Mesendoderm (in vitro differentiated cells): ENCODE measurements at regions not wholly inside any gene's neighbourhood (a gene's known extent, or its start where the extent isn't known, plus 50 kb on each side); places are given as distances from the start of the nearest gene placed in this dataset.
"Not testable (repeated sequence)": the region's sequence is repeated elsewhere in the genome, so short reads cannot be mapped to it uniquely, and the experiment has no call there.

Experiments
- DNase-seq: peaks from one replicate; pipeline ENCODE4 v3.0.0; 2013
- H2AK5ac ChIP-seq: 2 replicates; pipeline ENCODE4 v1.6.1; 2013; ENCODE audit warnings: low read length, inconsistent platforms
- H2BK120ac ChIP-seq: 2 replicates; pipeline ENCODE4 v1.6.1; 2013; ENCODE audit warnings: low read depth, mild to moderate bottlenecking, low read length, moderate library complexity, mixed read lengths
- H2BK15ac ChIP-seq: replicated peaks from 2 replicates; pipeline ENCODE4 v1.6.1; 2013; ENCODE audit warnings: low read depth, mild to moderate bottlenecking, moderate library complexity
- H2BK5ac ChIP-seq: 2 replicates; pipeline ENCODE4 v1.6.1; 2013; ENCODE audit warnings: low read length, inconsistent platforms
- H3K18ac ChIP-seq: 2 replicates; pipeline ENCODE4 v1.6.1; 2013; ENCODE audit warnings: mild to moderate bottlenecking, low read length, mixed read lengths
- H3K23ac ChIP-seq: one replicate; pipeline ENCODE4 v1.6.1; 2013; ENCODE audit warnings: low read length
- H3K27ac ChIP-seq: 2 replicates; pipeline ENCODE4 v1.5.1; 2013; ENCODE audit warnings: low read depth, mild to moderate bottlenecking, inconsistent platforms, low read length, moderate library complexity
- H3K27me3 ChIP-seq: 2 replicates; pipeline ENCODE4 v1.6.1; 2013; ENCODE audit warnings: low read length, control low read depth, mild to moderate bottlenecking, inconsistent platforms; ENCODE audit not compliant: insufficient read depth, poor library complexity
- H3K36me3 ChIP-seq: 2 replicates; pipeline ENCODE4 v1.6.1; 2013; ENCODE audit warnings: low read length, inconsistent platforms; ENCODE audit not compliant: control insufficient read depth, insufficient read depth
- H3K4ac ChIP-seq: one replicate; pipeline ENCODE4 v1.6.1; 2013; ENCODE audit warnings: low read depth, mild to moderate bottlenecking, low read length, moderate library complexity
- H3K4me1 ChIP-seq: 2 replicates; pipeline ENCODE4 v1.6.1; 2013; ENCODE audit warnings: low read depth, low read length, inconsistent platforms; ENCODE audit not compliant: control insufficient read depth
- H3K4me2 ChIP-seq: 2 replicates; pipeline ENCODE4 v1.6.1; 2013; ENCODE audit warnings: low read length
- H3K4me3 ChIP-seq: 2 replicates; pipeline ENCODE4 v1.5.1; 2013; ENCODE audit warnings: mild to moderate bottlenecking, low read length
- H3K56ac ChIP-seq: one replicate; pipeline ENCODE4 v1.6.1; 2013; ENCODE audit warnings: low read length
- H3K79me1 ChIP-seq: 2 replicates; pipeline ENCODE4 v1.6.1; 2013; ENCODE audit warnings: low read length, inconsistent platforms
- H3K79me2 ChIP-seq: 2 replicates; pipeline ENCODE4 v1.6.1; 2013; ENCODE audit warnings: mild to moderate bottlenecking, low read length; ENCODE audit not compliant: control insufficient read depth, insufficient read depth
- H3K9ac ChIP-seq: 2 replicates; pipeline ENCODE4 v1.6.1; 2013; ENCODE audit warnings: low read length, inconsistent platforms
- H4K5ac ChIP-seq: one replicate; pipeline ENCODE4 v1.6.1; 2013; ENCODE audit warnings: low read length
- H4K8ac ChIP-seq: one replicate; pipeline ENCODE4 v1.6.1; 2013; ENCODE audit warnings: low read depth, mild to moderate bottlenecking, control low read depth, low read length, moderate library complexity
- WGBS: extraction: QIAGEN DNeasy Blood & Tissue Kit; methylation state at CpG from one replicate; pipeline ENCODE4 v1.1.7; 2013; ENCODE audit warnings: low lambda C conversion rate, missing lambda C conversion rate; ENCODE audit not compliant: insufficient coverage; ENCODE audit errors: extremely low coverage; 5-methylcytosine and 5-hydroxymethylcytosine counted together

DNA sequence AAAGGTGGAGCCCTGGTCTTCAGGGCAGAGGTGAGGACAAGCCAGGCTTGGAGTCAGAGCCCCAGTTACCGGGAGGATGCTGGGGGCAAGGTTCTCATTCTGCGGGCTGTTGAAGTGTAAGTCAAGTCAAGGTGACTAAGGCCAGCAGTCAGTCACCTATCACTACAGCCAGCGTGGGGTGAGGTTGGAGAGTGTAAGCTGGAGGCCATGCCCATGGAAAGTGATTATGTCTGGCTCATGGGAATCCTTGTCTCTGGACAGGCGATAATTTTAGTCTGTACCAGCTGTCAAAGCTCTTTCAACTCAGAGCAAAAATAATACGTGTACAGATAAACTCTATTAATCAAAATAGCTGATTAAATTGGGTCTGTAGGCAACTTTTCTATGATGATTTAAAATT is 143.1 kb downstream of the NR2F2 start:
- Histone ChIP-seq H3K27ac (no peak overlapping the region), H3K4ac (no peak overlapping the region), H3K27me3 (no peaks in the 10 kb centered on the region), H3K4me1 (no peaks in the 10 kb centered on the region), H3K9ac (no peak overlapping the region), H3K23ac (no peak overlapping the region), H2BK5ac (no peak overlapping the region), H3K79me2 (no peaks in the 10 kb centered on the region), H3K36me3 (no peaks in the 10 kb centered on the region), H4K8ac (no peak overlapping the region), H2BK120ac (no peak overlapping the region), H4K5ac (no peak overlapping the region), H2BK15ac (no peak overlapping the region), H3K4me3 (no peak overlapping the region), H3K79me1 (no peaks in the 10 kb centered on the region), H3K56ac (no peak overlapping the region), H3K4me2 (no peak overlapping the region), H3K18ac (no peak overlapping the region), H2AK5ac (no peak overlapping the region)
- no CpG with 5 or more reads among the region's 5 CpGs for WGBS
- no peak for DNase-seq

DNA sequence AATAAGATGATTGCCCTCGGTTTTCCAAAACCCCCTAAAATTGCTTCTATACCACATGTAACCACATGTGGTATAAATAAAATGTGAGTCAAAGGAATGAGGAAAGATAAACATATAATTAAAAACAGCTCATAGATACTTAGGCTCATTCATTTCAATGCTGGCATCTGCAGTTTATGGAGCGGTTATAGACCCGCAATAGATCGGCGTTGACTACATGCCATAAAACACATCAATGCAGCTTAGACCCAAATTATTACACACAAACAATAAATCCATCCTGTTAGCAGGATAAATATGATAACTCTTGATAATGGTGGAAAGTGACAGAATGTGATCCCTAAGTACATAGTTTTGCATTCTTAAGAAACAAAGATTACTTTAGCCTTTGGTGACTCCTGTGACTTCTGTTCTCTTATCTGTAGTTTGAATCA is 143.7 kb downstream of the NR2F2 start:
- no peaks in the 10 kb centered on the region for H3K79me1 ChIP-seq
- no peak overlapping the region for H2BK120ac ChIP-seq
- H3K4ac ChIP-seq, result no peak overlapping the region
- no peak overlapping the region for H3K56ac ChIP-seq
- no peak for DNase-seq
- H2AK5ac ChIP-seq, result no peak overlapping the region
- H3K27me3 ChIP-seq, result no peaks in the 10 kb centered on the region
- no peak overlapping the region for H3K18ac ChIP-seq
- H4K8ac ChIP-seq, result no peak overlapping the region
- H3K4me3 ChIP-seq, result no peak overlapping the region
- no peak overlapping the region for H2BK5ac ChIP-seq
- no peak overlapping the region for H3K27ac ChIP-seq
- no CpG with 5 or more reads among the region's 5 CpGs for WGBS
- no peaks in the 10 kb centered on the region for H3K36me3 ChIP-seq
- no peaks in the 10 kb centered on the region for H3K4me1 ChIP-seq
- H3K9ac ChIP-seq, result no peak overlapping the region
- no peaks in the 10 kb centered on the region for H3K79me2 ChIP-seq
- H4K5ac ChIP-seq, result no peak overlapping the region
- no peak overlapping the region for H3K4me2 ChIP-seq
- H3K23ac ChIP-seq, result no peak overlapping the region
- no peak overlapping the region for H2BK15ac ChIP-seq

DNA sequence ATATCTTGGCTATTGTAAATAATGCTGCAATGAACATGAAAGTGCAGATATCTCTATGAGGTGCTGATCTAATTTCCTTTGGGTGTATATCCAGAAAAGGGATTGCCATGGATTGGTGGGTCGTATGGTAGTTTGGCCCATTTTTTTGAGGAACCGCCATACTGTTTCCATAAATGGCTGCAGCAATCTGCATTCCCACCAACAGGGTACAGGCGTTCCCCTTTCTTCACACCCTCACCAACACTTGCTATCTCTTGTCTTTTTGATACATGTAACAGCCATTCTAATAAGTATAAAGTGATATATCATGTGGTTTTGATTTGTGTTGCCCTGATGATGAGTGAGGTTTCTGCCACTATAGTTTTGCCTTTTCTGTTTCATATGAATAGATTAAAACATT is 146.7 kb downstream of the NR2F2 start:
- H2AK5ac ChIP-seq, result no peak overlapping the region
- H3K18ac ChIP-seq, result no peak overlapping the region
- H3K27ac ChIP-seq, result no peak overlapping the region
- no CpG with 5 or more reads among the region's 3 CpGs for WGBS
- no peak overlapping the region for H2BK15ac ChIP-seq
- H3K23ac ChIP-seq, result no peak overlapping the region
- no peak overlapping the region for H3K4me3 ChIP-seq
- H3K36me3 ChIP-seq, result no peaks in the 10 kb centered on the region
- H3K4ac ChIP-seq, result no peak overlapping the region
- no peaks in the 10 kb centered on the region for H3K27me3 ChIP-seq
- no peak overlapping the region for H3K9ac ChIP-seq
- DNase-seq, result no peak
- no peak overlapping the region for H4K5ac ChIP-seq
- H3K4me1 ChIP-seq, result no peaks in the 10 kb centered on the region
- no peak overlapping the region for H4K8ac ChIP-seq
- no peak overlapping the region for H3K56ac ChIP-seq
- no peaks in the 10 kb centered on the region for H3K79me2 ChIP-seq
- H3K79me1 ChIP-seq, result no peaks in the 10 kb centered on the region
- no peak overlapping the region for H2BK5ac ChIP-seq
- H2BK120ac ChIP-seq, result no peak overlapping the region
- no peak overlapping the region for H3K4me2 ChIP-seq

DNA sequence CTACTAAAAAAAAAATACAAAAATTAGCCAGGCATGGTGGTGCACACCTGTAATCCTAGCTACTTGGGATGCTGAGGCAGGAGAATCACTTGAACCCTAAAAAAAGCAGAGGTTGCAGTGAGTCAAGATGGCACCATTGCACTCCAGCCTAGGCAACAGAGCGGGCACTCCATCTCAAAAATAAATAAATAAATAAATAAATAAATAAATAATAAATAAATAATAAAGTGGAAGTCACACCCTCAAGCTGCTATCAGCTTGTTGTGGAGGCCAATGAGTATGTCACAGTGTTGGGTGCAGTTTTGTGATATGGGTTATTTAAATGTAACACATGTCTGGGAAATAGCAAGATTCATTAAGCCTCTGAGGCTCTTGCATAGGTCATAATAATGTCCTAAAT is 153.9 kb downstream of the NR2F2 start:
- not testable (repeated sequence) for H2BK5ac ChIP-seq, H3K79me1 ChIP-seq, H3K79me2 ChIP-seq, H3K4me1 ChIP-seq, H2BK15ac ChIP-seq, H4K8ac ChIP-seq, H3K4me2 ChIP-seq, H3K56ac ChIP-seq, H3K4ac ChIP-seq, H3K27me3 ChIP-seq, H2BK120ac ChIP-seq, H3K4me3 ChIP-seq, H3K9ac ChIP-seq, H4K5ac ChIP-seq, H3K23ac ChIP-seq, H3K36me3 ChIP-seq, DNase-seq, H3K27ac ChIP-seq, H2AK5ac ChIP-seq, H3K18ac ChIP-seq
- no CpG with 5 or more reads among the region's 1 CpG for WGBS

DNA sequence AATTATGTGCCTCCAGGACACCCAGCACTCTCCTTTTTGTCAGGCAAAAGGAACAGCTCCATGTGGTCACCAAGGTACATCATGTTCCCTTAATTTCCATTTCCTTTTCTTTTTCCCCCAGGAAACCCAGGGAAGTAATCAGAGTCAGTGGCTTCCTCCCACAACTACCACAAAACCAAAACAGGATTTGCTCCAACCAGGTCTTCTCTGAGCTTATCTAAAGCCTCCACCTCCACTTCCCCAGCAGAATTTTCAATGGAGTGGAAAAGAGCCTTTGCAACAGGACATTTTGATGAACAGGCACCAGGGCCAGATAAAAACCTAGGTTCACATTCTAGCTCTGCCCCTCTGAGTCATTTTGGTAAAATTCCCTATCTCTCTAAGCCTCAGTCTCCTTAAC is 154.3 kb downstream of the NR2F2 start:
- H3K56ac ChIP-seq, result no peak overlapping the region
- H4K5ac ChIP-seq, result no peak overlapping the region
- no peak overlapping the region for H3K23ac ChIP-seq
- H3K79me2 ChIP-seq, result no peaks in the 10 kb centered on the region
- H3K4me3 ChIP-seq, result no peak overlapping the region
- no peaks in the 10 kb centered on the region for H3K36me3 ChIP-seq
- no peak overlapping the region for H3K9ac ChIP-seq
- no peak overlapping the region for H2AK5ac ChIP-seq
- no peak overlapping the region for H2BK120ac ChIP-seq
- no peak overlapping the region for H3K18ac ChIP-seq
- H3K4ac ChIP-seq, result no peak overlapping the region
- no peak overlapping the region for H4K8ac ChIP-seq
- H3K27me3 ChIP-seq, result no peaks in the 10 kb centered on the region
- H3K79me1 ChIP-seq, result no peaks in the 10 kb centered on the region
- no peak overlapping the region for H3K4me2 ChIP-seq
- no peak overlapping the region for H2BK15ac ChIP-seq
- DNase-seq, result no peak
- no peak overlapping the region for H2BK5ac ChIP-seq
- H3K27ac ChIP-seq, result no peak overlapping the region
- no peaks in the 10 kb centered on the region for H3K4me1 ChIP-seq

DNA sequence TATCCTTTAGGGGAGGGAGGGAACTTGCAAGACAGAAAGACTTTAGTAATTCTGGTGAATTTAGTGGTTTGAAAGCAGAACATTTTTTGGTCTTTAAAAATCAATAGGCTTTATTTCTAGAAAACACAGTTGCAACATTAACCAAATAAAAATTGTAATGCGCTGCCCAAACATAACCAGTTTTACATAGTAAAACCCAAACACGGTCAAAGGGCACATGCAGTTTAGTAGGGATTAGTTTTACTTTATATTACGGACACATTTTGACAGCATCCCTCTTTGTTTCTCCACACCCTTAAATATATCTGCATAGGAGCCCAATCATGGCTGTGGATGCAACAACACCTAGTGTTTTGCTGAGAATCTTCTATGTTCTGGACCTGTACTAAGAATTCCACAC is 156.7 kb downstream of the NR2F2 start:
- no peaks in the 10 kb centered on the region for H3K79me2 ChIP-seq
- H3K18ac ChIP-seq, result no peak overlapping the region
- H2BK15ac ChIP-seq, result no peak overlapping the region
- no peak overlapping the region for H3K4me2 ChIP-seq
- no CpG with 5 or more reads among the region's 3 CpGs for WGBS
- H3K36me3 ChIP-seq, result no peaks in the 10 kb centered on the region
- no peak overlapping the region for H3K56ac ChIP-seq
- H2AK5ac ChIP-seq, result no peak overlapping the region
- no peak for DNase-seq
- H3K4me3 ChIP-seq, result no peak overlapping the region
- no peak overlapping the region for H4K8ac ChIP-seq
- no peaks in the 10 kb centered on the region for H3K4me1 ChIP-seq
- H2BK5ac ChIP-seq, result no peak overlapping the region
- no peak overlapping the region for H2BK120ac ChIP-seq
- no peaks in the 10 kb centered on the region for H3K79me1 ChIP-seq
- no peaks in the 10 kb centered on the region for H3K27me3 ChIP-seq
- no peak overlapping the region for H4K5ac ChIP-seq
- H3K4ac ChIP-seq, result no peak overlapping the region
- no peak overlapping the region for H3K23ac ChIP-seq
- no peak overlapping the region for H3K9ac ChIP-seq
- H3K27ac ChIP-seq, result no peak overlapping the region
